ENCODE measurements at regions not wholly inside any gene's neighbourhood (a gene's known extent, or its start where the extent isn't known, plus 50 kb on each side); places are given as distances from the start of the nearest gene placed in this dataset.

DNA sequence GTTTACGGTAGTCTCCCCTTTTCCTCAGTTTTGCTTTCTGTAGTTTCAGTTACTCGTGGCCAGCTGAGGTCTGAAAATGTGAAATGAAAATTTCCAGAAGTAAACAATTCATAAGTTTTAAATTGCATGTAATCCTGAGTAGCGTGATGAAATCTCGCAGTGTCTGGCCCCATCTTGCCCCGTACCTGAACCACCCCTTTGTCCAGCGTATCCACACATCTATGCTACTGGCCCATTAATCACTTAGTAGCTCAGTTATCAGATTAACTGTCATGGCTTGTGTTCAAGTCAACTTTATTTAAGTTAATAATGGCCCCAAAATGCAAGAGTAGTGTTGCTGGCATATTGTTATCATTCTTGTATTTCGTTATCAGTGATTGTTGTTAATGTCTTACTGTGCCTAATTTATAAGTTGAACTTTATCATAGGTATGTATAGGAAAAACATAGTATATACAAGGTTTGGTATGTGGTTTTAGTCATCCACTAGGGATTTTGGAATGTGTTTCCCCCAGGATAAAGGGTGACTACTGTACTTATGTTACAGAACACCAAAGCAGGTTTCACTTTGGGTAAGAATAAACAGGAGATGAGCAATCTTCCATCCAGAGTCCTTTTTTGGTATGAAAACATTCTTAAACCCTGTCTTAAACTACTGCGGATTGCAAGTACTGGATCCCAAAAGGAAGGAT, 118.4 kb upstream of the KCNN2 start (continued):
- TF ChIP-seq REST (IDR thresholded peaks at IDR 0.05; ENCODE audit: low read depth) (no peak), ZFX (IDR thresholded peaks at IDR 0.05) (no peak), SRF (IDR thresholded peaks at IDR 0.05; ENCODE audit: low read depth) (no peak), EGR1 (IDR thresholded peaks at IDR 0.05; ENCODE audit: low read depth) (no peak)

DNA sequence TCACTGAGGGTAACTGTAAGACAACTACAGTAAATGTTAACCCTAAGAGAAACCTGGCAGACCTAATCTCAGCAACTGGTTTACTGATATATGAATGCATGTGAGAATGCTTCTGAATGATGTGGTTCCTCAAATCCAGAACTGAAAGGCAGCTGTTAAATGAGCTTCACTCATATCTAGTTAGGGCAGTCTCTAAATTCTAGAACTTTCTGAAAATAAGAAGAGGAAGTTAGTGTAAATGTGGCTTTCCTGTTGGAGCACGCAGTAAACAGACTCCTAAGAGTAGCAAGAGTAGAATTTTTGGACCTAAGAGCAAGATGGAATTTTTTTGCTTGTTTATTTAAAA, 117.9 kb upstream of the KCNN2 start:
- CTCF ChIA-PET, result no interaction called here
- no TSS peak for BruUV-seq (replicated peaks)
- DNase-seq (ENCODE audit: low read depth, low spot score), result no peak
- Histone ChIP-seq H3K9me3 (ENCODE audit: control insufficient read depth in 1 of 2, insufficient read depth in 1 of 2, low read depth in 1 of 2, low read length in 2 of 2) (no peaks in the 10 kb centered on the region), H3K27ac (ENCODE audit: low read depth, low read length) (no peak overlapping the region), H3K79me2 (ENCODE audit: insufficient read depth, low read length) (no peaks in the 10 kb centered on the region), H3K27me3 (ENCODE audit: insufficient read depth, low read length) (0 out of 2 replicates have a peak, but pooled peaks cover 11% of the 10 kb centered on the region), H3K9me2 (ENCODE audit: insufficient read depth) (no peaks in the 10 kb centered on the region), H3K4me2 (ENCODE audit: low read length) (no peak overlapping the region), H3K4me3 (replicated peaks in 1 of 2; ENCODE audit: low read depth in 1 of 2, low read length in 2 of 2) (no peak overlapping the region), H3K4me1 (ENCODE audit: control insufficient read depth in 1 of 2, insufficient read depth in 2 of 2, low read length in 2 of 2) (no peaks in the 10 kb centered on the region), H4K20me1 (ENCODE audit: insufficient read depth) (no peaks in the 10 kb centered on the region), H3K9ac (ENCODE audit: low read length) (no peak overlapping the region), H3K36me3 (ENCODE audit: control insufficient read depth in 1 of 2, insufficient read depth in 2 of 2, low read length in 2 of 2) (no peaks in the 10 kb centered on the region), H2AFZ (ENCODE audit: low read depth, low read length, poor library complexity, severe bottlenecking) (no peak overlapping the region)
- ATAC-seq, result no peak
- intact Hi-C loops (cut with micrococcal nuclease), result no loop called here
- RAD21 ChIA-PET (ENCODE audit: low non-redundant PET in 1 of 2, low total read pairs in 2 of 2, uncharacterized antibody in 2 of 2, unreplicated experiment in 2 of 2), result no interaction called here
- POLR2A ChIA-PET, result no interaction called here
- TF ChIP-seq EGR1 (IDR thresholded peaks at IDR 0.05; ENCODE audit: low read depth) (no peak), POLR2AphosphoS5 (IDR thresholded peaks at IDR 0.05; ENCODE audit: low read depth, low read length) (no peak), ZFX (IDR thresholded peaks at IDR 0.05) (no peak), MAX (IDR thresholded peaks at IDR 0.05) (no peak), SP1 (IDR thresholded peaks at IDR 0.05; ENCODE audit: low read depth) (no peak), FOSL1 (IDR thresholded peaks at IDR 0.05; ENCODE audit: low read depth) (no peak), ELF1 (IDR thresholded peaks at IDR 0.05; ENCODE audit: borderline replicate concordance, low read depth) (no peak), EZH2 (IDR thresholded peaks at IDR 0.05) (no peak), POLR2A (IDR thresholded peaks at IDR 0.05; ENCODE audit: borderline replicate concordance, extremely low read depth, insufficient read depth, insufficient read length) (no peak), SRF (IDR thresholded peaks at IDR 0.05; ENCODE audit: low read depth) (no peak), JUND (IDR thresholded peaks at IDR 0.05) (no peak), YY1 (IDR thresholded peaks at IDR 0.05; ENCODE audit: extremely low read depth, insufficient replicate concordance, low read depth, low read length) (no peak), RAD21 (IDR thresholded peaks at IDR 0.05; ENCODE audit: low read depth) (no peak), REST (IDR thresholded peaks at IDR 0.05; ENCODE audit: low read depth) (no peak)
- TF ChIP-seq, protein P1, sequence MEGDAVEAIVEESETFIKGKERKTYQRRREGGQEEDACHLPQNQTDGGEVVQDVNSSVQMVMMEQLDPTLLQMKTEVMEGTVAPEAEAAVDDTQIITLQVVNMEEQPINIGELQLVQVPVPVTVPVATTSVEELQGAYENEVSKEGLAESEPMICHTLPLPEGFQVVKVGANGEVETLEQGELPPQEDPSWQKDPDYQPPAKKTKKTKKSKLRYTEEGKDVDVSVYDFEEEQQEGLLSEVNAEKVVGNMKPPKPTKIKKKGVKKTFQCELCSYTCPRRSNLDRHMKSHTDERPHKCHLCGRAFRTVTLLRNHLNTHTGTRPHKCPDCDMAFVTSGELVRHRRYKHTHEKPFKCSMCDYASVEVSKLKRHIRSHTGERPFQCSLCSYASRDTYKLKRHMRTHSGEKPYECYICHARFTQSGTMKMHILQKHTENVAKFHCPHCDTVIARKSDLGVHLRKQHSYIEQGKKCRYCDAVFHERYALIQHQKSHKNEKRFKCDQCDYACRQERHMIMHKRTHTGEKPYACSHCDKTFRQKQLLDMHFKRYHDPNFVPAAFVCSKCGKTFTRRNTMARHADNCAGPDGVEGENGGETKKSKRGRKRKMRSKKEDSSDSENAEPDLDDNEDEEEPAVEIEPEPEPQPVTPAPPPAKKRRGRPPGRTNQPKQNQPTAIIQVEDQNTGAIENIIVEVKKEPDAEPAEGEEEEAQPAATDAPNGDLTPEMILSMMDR (IDR thresholded peaks at IDR 0.05 in 2 of 3, conservative IDR thresholded peaks at IDR 0.05 in 1 of 3; ENCODE audit: borderline replicate concordance in 1 of 3, insufficient read depth in 1 of 3, low read depth in 2 of 3, low read length in 2 of 3), result no peak
